PC-9 (cell line): ENCODE measurements at regions not wholly inside any gene's neighbourhood (a gene's known extent, or its start where the extent isn't known, plus 50 kb on each side); places are given as distances from the start of the nearest gene placed in this dataset.

Source experiments
- CTCF ChIP-seq: fragments of 200-600 bp; sonication (generic); conservative IDR thresholded peaks from 2 replicates; pipeline ENCODE4 v1.6.1; 2017; ENCODE audit warnings: mixed run types, antibody characterized with exemption, mild to moderate bottlenecking, moderate library complexity
- EZH2 ChIP-seq: fragments of 200-600 bp; sonication (generic); IDR thresholded peaks from 2 replicates; pipeline ENCODE4 v1.8.0; 2017; ENCODE audit warnings: antibody characterized with exemption, low read depth

- TF ChIP-seq CTCF (no peak), EZH2 (no peak)
These were observed 603.5 kb downstream of the SOCS6 start for GRCh38 chr18:70892381-70892780.
